Large intestine (tissue), 3 donors: ENCODE measurements at regions not wholly inside any gene's neighbourhood (a gene's known extent, or its start where the extent isn't known, plus 50 kb on each side); places are given as distances from the start of the nearest gene placed in this dataset.

Source experiments
- DNase-seq, 2 donors: peaks; one replicate each; pipeline versions ENCODE4 v3.0.0 to v3.0.0-alpha.2; 2013
- H3K27ac ChIP-seq: one replicate; pipeline ENCODE4 v1.5.1; 2013; ENCODE audit warnings: low read length
- H3K27me3 ChIP-seq: 2 replicates; pipeline ENCODE4 v1.6.1; 2013; ENCODE audit warnings: low read length; ENCODE audit not compliant: control insufficient read depth, insufficient read depth
- H3K36me3 ChIP-seq: 2 replicates; pipeline ENCODE4 v1.6.1; 2013; ENCODE audit warnings: low read length; ENCODE audit not compliant: control insufficient read depth, insufficient read depth
- H3K4me1 ChIP-seq: one replicate; pipeline ENCODE4 v1.6.1; 2013; ENCODE audit warnings: low read length; ENCODE audit not compliant: control insufficient read depth, insufficient read depth
- H3K4me3 ChIP-seq: one replicate; pipeline ENCODE4 v1.5.1; 2013; ENCODE audit warnings: low read length
- H3K9me3 ChIP-seq: one replicate; pipeline ENCODE4 v1.6.1; 2013; ENCODE audit warnings: mild to moderate bottlenecking, low read depth, low read length, moderate library complexity; ENCODE audit not compliant: control insufficient read depth
- WGBS: methylation state at CpG from one replicate; pipeline ENCODE4 v1.1.5; 2013; ENCODE audit warnings: low lambda C conversion rate; ENCODE audit not compliant: insufficient coverage; 5-methylcytosine and 5-hydroxymethylcytosine counted together

GRCh38 chr3:124519591-124520194 is 210.6 kb upstream of the UMPS start:
- DNase-seq = no peak
- Histone ChIP-seq H3K4me1 (no peaks in the 10 kb centered on the region), H3K9me3 (no peaks in the 10 kb centered on the region), H3K27ac (no peak overlapping the region), H3K4me3 (no peak overlapping the region), H3K27me3 (no peaks in the 10 kb centered on the region), H3K36me3 (no peaks in the 10 kb centered on the region)
- 100% methylated on average over 2 of the region's 7 CpGs for WGBS

- no CpG with 5 or more reads among the region's 5 CpGs for WGBS
- Histone ChIP-seq H3K27me3 (no peaks in the 10 kb centered on the region), H3K4me1 (no peaks in the 10 kb centered on the region), H3K9me3 (no peaks in the 10 kb centered on the region), H3K4me3 (no peak overlapping the region), H3K36me3 (no peaks in the 10 kb centered on the region), H3K27ac (no peak overlapping the region)
- no peak for DNase-seq
These were observed 209.3 kb upstream of the UMPS start for GRCh38 chr3:124520970-124521369.

GRCh38 chr3:124522082-124522625 is 208.1 kb upstream of the UMPS start:
- no peak for DNase-seq
- WGBS = no CpG with 5 or more reads among the region's 1 CpG
- Histone ChIP-seq H3K36me3 (no peaks in the 10 kb centered on the region), H3K4me1 (no peaks in the 10 kb centered on the region), H3K27ac (no peak overlapping the region), H3K27me3 (no peaks in the 10 kb centered on the region), H3K9me3 (no peaks in the 10 kb centered on the region), H3K4me3 (no peak overlapping the region)

- WGBS = no CpG with 5 or more reads among the region's 1 CpG
- Histone ChIP-seq H3K27ac (no peak overlapping the region), H3K4me1 (no peaks in the 10 kb centered on the region), H3K36me3 (no peaks in the 10 kb centered on the region), H3K9me3 (no peaks in the 10 kb centered on the region), H3K27me3 (no peaks in the 10 kb centered on the region), H3K4me3 (no peak overlapping the region)
- no peak for DNase-seq
These were observed 203.7 kb upstream of the UMPS start for GRCh38 chr3:124526601-124527000.

- Histone ChIP-seq H3K4me3 (no peak overlapping the region), H3K27me3 (no peaks in the 10 kb centered on the region), H3K4me1 (no peaks in the 10 kb centered on the region), H3K36me3 (no peaks in the 10 kb centered on the region), H3K9me3 (no peaks in the 10 kb centered on the region), H3K27ac (no peak overlapping the region)
- 100% methylated on average over 2 of the region's 3 CpGs for WGBS
- no peak for DNase-seq
These were observed 200.3 kb upstream of the UMPS start for GRCh38 chr3:124529826-124530571.

- Histone ChIP-seq H3K36me3 (no peaks in the 10 kb centered on the region), H3K9me3 (no peaks in the 10 kb centered on the region), H3K27me3 (no peaks in the 10 kb centered on the region), H3K27ac (no peak overlapping the region), H3K4me1 (no peaks in the 10 kb centered on the region), H3K4me3 (no peak overlapping the region)
- DNase-seq = no peak
These were observed 199.3 kb upstream of the UMPS start for GRCh38 chr3:124530916-124531315.

GRCh38 chr3:124532071-124532470 is 198.2 kb upstream of the UMPS start:
- DNase-seq = no peak
- WGBS = no CpG with 5 or more reads among the region's 1 CpG
- H3K36me3 ChIP-seq = no peaks in the 10 kb centered on the region

GRCh38 chr3:124535306-124535705 is 194.9 kb upstream of the UMPS start:
- Histone ChIP-seq H3K36me3 (no peaks in the 10 kb centered on the region), H3K4me3 (no peak overlapping the region), H3K27me3 (no peaks in the 10 kb centered on the region), H3K9me3 (no peaks in the 10 kb centered on the region), H3K4me1 (no peaks in the 10 kb centered on the region), H3K27ac (no peak overlapping the region)
- DNase-seq = no peak
- no CpG with 5 or more reads among the region's 1 CpG for WGBS

More at GRCh38 chr3:124532071-124532470, 198.2 kb upstream of the UMPS start:
- H3K4me3 ChIP-seq = no peak overlapping the region
- H3K9me3 ChIP-seq = no peaks in the 10 kb centered on the region
- H3K27me3 ChIP-seq = no peaks in the 10 kb centered on the region
- H3K27ac ChIP-seq = no peak overlapping the region
- H3K4me1 ChIP-seq = no peaks in the 10 kb centered on the region

GRCh38 chr3:124540550-124541211 is 189.6 kb upstream of the UMPS start:
- Histone ChIP-seq H3K4me3 (no peak overlapping the region), H3K36me3 (no peaks in the 10 kb centered on the region), H3K27me3 (no peaks in the 10 kb centered on the region), H3K9me3 (no peaks in the 10 kb centered on the region), H3K4me1 (no peaks in the 10 kb centered on the region), H3K27ac (no peak overlapping the region)
- no peak for DNase-seq
- WGBS = 100% methylated on average over 1 of the region's 6 CpGs

GRCh38 chr3:124542214-124542869 is 187.9 kb upstream of the UMPS start:
- no peak overlapping the region for H3K4me3 ChIP-seq
- H3K9me3 ChIP-seq = no peaks in the 10 kb centered on the region
- 50% methylated on average over 2 of the region's 6 CpGs for WGBS
- H3K4me1 ChIP-seq = no peaks in the 10 kb centered on the region
- H3K27me3 ChIP-seq = no peaks in the 10 kb centered on the region
- no peak for DNase-seq
- H3K27ac ChIP-seq = no peak overlapping the region
- no peaks in the 10 kb centered on the region for H3K36me3 ChIP-seq
